ENCODE measurements at regions not wholly inside any gene's neighbourhood (a gene's known extent, or its start where the extent isn't known, plus 50 kb on each side); places are given as distances from the start of the nearest gene placed in this dataset.

GRCh38 chr4:29310252-29310651, 1409.9 kb upstream of the PCDH7 start:
- no peak overlapping the region for H3K27ac ChIP-seq
- no peak for TF ChIP-seq ZFX (IDR thresholded peaks at IDR 0.05; ENCODE audit: borderline replicate concordance)
- no peak for TF ChIP-seq CTCF (IDR thresholded peaks at IDR 0.05)

- TF ChIP-seq ZFX (IDR thresholded peaks at IDR 0.05; ENCODE audit: borderline replicate concordance) (no peak), CTCF (IDR thresholded peaks at IDR 0.05) (no peak)
- H3K27ac ChIP-seq, result no peak overlapping the region
These were observed 1408.9 kb upstream of the PCDH7 start for GRCh38 chr4:29311247-29311646.

- H3K27ac ChIP-seq, result no peak overlapping the region
- TF ChIP-seq ZFX (IDR thresholded peaks at IDR 0.05; ENCODE audit: borderline replicate concordance), result no peak
These were observed 1400.4 kb upstream of the PCDH7 start for GRCh38 chr4:29319663-29320340.

- no peak for TF ChIP-seq ZFX (IDR thresholded peaks at IDR 0.05; ENCODE audit: borderline replicate concordance)
- no peak for TF ChIP-seq CTCF (IDR thresholded peaks at IDR 0.05)
- H3K27ac ChIP-seq, result no peak overlapping the region
These were observed 1399.1 kb upstream of the PCDH7 start for GRCh38 chr4:29320947-29321620.

- TF ChIP-seq CTCF (IDR thresholded peaks at IDR 0.05) (no peak), ZFX (IDR thresholded peaks at IDR 0.05; ENCODE audit: borderline replicate concordance) (no peak)
- no peak overlapping the region for H3K27ac ChIP-seq
These were observed 1394.2 kb upstream of the PCDH7 start for GRCh38 chr4:29326004-29326403.

- TF ChIP-seq CTCF (IDR thresholded peaks at IDR 0.05) (no peak), ZFX (IDR thresholded peaks at IDR 0.05; ENCODE audit: borderline replicate concordance) (no peak)
These were observed 1393.4 kb upstream of the PCDH7 start for GRCh38 chr4:29326816-29327215.

GRCh38 chr4:29336861-29337260, 1383.3 kb upstream of the PCDH7 start:
- 0 out of 2 replicates have a peak overlapping the region, but pooled peaks have one; percentile 14 for H3K27ac ChIP-seq
- TF ChIP-seq ZFX (IDR thresholded peaks at IDR 0.05; ENCODE audit: borderline replicate concordance) (no peak), CTCF (IDR thresholded peaks at IDR 0.05) (no peak)

More at GRCh38 chr4:29326816-29327215, 1393.4 kb upstream of the PCDH7 start:
- H3K27ac ChIP-seq, result no peak overlapping the region
